ENCODE measurements at regions not wholly inside any gene's neighbourhood (a gene's known extent, or its start where the extent isn't known, plus 50 kb on each side); places are given as distances from the start of the nearest gene placed in this dataset.
"Not testable (repeated sequence)": the region's sequence is repeated elsewhere in the genome, so short reads cannot be mapped to it uniquely, and the experiment has no call there.

DNA sequence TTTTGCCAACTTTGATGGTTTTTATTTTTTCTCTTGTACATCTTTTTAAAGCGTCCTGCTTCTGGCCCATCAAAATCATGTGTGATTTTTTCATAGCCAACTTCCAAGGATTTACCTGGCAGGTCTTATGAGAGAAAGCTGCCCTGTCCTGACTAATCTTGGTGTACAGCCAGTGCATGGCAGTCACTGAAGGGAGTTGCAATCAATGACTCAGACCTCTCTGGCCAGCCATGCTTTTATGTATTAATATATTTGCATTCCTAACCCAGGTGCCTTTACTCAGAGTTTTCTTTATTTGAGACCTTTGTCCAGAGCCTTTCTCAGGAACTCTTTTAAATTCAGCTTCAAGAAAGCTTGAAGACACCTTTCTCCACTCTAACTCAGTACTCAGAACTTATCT lies 691.5 kb upstream of the HTR2C start:
- DNase-seq: no peak

DNA sequence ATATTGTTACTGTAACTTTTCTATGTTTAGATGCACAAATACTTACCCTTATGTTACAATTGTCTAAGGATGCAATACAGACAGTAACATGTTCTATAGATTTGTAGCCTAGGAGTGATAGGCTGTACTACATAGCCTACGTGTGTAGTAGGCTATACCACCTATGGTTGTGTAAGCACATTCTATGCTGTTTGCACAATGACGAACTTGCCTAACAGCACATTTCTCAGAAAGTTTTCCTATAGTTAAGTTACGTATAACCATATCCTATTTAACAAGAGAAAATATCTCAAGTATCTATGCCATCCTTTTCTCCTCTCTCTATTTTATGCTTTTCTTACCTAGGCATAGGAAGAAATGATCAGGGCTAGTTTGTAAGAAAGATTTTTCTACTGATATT lies 710.8 kb upstream of the HTR2C start:
- no peak for DNase-seq

DNA sequence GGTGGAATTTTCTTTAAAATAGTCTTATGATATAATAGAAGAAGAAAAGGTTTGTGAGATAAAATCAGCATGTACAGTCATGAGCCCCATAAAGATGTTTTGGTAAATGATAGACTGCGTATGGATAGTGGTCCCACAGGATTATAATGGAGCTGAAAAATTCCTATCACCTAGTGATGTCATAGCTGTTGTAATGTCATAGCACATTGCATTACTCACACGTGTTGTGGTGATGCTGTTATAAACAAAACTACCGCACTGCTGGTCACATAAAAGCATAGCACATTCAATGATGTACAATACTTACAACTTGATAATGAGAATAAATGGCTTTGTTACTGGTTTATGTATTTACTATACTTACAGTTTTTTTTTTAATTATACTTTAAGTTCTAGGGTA lies 715.2 kb upstream of the HTR2C start:
- no peak for DNase-seq

DNA sequence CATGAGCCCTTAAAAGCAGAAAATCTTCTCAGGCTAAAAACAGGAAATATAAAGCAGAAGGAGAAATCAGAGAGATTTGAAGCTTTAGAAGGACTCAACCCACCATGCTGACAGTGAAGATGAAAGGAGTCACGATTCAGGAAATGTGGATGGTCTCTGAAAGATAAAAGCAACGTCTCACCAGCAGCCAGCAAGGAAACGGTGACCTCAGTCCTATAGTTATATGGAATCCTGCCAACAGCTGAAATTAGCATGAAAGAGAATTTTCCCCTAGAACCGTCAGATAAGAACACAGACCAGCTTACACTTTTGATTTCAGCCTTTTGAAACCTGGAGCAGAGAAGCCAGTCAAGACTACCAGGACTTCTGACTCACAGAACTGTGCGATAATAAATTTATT lies 715.7 kb upstream of the HTR2C start:
- DNase-seq: no peak

DNA sequence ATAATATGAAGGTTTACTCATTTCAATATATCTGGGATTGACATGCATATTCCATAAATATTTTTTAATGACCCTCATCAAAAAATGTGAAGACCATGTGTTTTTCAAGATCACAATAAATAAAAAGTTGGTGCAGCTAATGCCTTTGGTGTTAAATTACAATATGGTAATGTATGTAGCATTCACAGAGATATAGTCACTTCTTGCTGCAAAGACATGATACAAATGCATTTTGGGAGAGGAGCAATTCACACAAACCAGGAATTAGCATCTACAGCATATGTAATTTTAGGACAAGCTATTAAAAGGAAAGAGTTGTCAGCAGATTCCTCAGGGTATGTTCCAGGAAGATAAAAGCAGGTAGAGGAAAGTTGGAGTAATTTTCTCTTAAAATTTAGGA lies 734.5 kb upstream of the HTR2C start:
- DNase-seq: no peak

DNA sequence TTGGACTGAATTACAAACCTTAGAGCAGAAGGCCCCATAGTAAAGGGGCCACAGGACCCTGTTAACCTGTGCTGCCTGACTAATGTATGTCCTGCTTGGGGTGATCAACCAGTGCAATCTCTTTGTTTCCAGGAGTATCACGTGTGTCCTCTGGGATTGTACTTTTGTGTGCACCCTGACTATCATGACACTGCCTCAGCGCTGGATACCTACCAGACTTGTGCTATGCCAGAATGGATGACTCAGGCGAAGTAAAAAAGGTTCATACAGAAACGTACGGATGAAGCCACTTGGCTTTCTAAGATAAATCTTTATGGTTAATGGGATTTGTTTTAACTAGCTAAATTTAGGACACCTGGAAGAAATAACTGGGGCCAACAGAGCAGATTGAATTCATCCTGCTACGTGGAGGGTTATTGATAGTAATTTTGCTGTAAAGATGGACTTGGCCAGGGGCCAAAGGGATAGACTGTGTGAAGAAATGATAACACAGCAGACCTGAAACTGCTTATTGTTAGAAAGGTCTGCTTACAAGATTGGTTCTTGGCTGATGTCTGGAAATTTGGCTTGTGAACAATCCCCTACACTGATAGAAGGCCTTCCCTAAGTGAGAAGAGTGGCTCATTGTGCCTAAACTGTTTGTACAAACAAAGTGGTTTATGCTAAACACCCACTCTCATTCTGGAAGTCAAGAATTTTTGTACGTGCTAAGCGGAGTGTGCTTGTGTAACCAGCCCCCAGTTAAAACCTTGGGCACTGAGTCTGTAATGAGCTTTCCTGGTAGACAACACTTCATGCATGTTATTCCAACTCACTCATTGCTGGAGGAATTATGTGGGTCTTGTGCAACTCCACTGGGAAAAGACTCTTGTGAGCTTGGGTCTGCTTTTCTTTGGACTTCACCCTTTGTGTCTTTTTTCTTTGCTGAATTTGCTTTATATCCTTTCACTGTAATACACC lies 750.5 kb upstream of the HTR2C start:
- no peak for DNase-seq

DNA sequence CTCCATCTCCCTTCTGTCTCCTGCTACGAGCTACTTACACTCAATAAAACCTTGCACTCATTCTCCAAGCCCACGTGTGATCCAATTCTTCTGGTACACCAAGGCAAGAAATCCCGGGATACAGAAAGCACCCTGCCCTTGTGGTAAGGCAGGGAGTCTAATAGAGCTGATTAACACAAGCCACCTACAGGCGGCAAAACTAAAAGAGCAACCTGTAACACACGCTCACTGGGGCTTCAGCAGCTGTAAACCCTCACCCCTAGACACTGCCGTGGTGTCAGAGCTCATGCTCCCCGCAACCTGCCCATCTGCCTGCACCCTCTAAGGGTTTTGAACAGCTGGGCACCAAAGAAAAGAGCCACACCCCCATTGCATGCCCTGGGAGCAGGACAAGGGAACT lies 755.4 kb upstream of the HTR2C start:
- no peak for DNase-seq

DNA sequence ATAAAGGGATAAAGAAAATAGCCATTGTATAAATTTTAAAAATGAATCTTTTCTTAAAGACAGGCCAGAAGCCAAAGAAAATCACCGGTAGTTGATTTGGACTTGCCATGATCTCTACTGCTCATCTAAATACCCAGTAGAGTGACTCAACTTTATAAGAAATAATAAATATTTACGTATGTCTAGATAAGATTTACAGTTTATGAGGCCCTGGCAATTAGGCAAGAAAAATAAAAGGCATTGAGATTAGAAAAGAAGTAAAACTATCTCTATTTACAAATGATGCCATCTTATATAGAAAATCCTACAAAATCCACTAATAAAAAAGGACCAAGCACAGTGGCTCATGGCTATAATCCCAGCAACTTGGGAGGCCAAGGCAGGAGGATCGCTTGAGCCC lies 765.5 kb upstream of the HTR2C start:
- DNase-seq: no peak

DNA sequence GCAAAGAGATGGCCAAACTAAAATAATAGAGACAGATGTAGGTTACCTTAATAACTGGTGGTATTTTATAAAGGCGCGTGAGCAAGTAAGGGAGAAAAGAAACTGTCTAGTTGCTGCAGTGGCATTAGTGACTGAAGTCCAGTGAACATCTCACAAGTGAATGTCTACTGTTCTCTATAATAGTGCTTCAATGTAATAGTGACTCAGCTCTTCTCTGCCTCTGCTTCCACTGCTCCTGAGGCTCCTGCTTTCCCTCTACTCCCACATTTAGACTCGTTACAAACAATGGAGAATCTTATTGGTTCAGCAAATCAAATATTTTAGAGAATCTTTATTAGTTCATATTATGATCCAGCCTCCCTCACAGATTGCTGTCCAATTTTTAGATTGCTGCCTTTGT lies 779.1 kb upstream of the HTR2C start:
- DNase-seq: no peak

DNA sequence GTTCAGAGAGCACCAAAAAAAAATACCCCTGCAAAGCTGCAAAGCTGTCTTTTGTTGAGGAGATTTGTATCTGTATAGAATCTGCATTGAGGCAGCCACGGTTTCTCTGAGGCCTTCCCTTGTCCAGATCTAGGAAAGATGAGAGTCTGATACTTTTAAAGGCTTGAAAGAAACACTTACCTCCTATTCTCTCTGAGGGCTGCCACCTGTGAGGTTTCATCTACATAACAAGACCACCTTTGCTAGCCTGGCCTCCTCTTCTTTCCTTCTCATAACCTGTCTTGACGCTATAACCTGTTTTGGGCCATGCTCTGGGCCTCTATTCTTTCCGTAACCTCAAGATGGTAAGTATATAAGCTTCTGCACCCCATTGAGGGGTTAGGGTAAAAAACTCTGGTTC lies 779.6 kb upstream of the HTR2C start:
- DNase-seq: no peak

DNA sequence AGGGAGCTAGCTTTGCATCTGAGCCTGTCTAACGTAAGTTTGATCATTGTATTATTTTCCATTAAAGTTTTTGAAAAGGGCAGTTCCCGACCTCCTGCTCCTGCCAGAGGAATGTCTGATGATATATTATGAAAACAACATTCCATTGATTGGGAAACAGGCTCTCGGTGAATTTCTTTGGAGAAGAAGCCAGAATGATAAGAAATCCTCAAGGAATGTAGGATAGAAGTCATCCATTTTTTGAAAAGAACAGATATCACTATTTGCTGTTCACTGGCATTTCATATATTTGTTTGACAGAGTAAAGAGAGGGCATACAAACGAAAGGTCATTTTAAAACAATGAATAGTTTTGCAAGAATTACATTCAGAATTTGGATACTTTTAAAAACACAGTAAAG lies 781.0 kb upstream of the HTR2C start:
- no peak for DNase-seq

DNA sequence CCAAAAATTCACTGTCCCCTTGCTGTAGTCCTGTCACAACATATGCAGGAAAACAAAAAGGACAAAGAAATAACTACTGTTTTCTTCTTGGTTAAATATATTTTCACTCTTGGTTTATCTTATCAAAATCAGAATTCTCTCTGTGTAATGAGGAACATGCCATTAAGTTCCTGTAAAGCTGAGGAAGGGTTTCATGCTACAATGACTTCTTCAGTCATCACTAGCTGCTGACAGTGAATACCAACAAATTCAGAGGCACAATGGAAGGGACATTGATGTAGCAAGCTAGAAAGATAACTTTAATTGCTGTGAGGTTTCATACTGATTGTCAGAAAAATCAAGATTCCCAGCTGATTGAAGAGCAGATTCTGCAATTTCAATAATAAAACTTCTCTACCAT lies 782.9 kb upstream of the HTR2C start:
- DNase-seq: no peak

DNA sequence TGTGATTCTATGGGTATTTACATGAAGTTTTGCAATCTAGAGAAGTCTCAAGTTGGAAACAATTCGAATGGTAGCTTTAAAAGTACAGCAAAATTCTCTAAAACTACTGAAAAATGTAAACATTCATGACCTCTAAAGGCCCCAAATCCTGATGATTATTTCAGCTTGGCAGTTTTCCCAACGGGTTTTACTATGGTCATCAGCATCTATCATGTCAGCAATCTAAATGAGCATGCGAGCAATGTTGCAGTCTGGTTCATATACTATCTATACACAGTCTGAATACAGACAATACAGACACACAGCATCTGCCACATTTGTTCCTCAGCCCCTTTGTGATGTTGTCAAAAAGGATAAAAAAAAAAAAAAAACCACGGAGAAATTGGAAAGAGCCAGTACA lies 790.3 kb upstream of the HTR2C start:
- no peak for DNase-seq

DNA sequence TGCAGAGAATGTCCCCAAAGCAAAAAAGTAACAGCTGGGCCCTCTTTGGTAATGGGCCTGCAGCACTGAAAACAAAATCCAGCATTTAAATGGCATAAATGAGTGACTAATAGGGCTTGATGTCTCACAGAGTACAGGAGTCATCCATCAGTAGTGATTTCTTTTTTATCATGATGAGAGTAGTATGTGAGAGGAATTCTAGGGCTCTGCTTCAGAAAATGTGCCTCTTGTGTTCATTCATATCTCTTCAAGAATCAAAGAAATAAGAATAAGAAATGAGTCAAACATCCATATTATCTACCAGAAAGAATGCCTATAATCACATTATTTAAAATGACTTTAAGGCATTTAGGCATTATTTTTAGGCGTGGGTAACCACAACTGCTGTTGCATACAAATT lies 792.9 kb upstream of the HTR2C start:
- no peak for DNase-seq

DNA sequence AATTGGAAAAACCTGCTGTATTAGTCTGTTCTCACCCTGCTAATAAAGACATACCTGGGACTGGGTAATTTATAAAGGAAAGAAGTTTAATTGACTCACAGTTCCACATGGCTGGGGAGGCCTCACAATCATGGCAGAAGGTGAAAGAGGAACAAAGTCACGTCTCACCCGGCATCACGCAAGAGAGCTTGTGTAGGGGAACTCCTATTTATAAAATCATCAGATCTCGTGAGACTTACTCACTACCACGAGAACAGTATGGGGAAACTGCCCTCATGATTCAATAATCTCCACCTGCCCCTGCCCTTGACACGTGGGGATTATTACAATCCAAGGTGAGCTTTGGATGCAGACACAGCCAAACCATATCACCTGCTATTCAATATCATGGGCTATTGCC lies 799.1 kb upstream of the HTR2C start:
- DNase-seq: not testable (repeated sequence)

DNA sequence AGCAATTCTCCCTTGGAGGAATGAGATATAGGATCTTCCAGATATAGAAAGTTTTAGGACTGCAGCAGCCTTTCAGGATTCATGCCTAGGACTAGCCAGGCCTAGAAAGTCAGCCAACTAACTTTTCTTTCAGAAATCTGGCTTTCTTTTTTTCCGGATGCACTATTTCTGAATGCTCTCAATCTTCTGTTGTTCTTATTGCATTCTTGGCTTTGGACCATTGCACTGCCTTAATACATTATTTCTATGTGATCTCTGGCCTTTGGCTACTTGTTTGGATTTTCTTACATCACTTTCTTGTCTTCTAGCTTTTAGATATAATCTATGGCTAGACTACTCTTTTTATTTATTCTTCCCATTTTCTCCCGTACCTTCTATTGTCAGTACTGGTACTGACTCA lies 813.1 kb upstream of the HTR2C start:
- DNase-seq: no peak

DNA sequence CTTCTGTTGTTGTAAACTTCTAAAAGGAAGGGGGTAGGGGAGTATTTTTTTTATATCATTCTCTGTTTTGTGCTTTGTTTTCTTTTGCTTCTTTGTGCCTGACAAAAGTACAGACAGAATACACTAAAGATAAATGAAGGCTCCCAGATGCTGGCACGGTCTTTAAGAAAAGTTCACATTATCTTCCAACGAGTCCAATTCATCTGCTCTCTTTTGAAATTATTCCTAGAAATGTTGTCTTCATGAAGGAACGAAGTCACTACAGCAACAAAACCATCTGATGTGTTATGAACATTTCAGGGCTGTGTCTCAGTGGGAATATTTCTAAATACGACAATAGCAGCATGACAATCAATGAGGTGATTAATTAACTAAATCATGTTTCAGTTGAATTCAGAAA lies 813.8 kb upstream of the HTR2C start:
- no peak for DNase-seq

DNA sequence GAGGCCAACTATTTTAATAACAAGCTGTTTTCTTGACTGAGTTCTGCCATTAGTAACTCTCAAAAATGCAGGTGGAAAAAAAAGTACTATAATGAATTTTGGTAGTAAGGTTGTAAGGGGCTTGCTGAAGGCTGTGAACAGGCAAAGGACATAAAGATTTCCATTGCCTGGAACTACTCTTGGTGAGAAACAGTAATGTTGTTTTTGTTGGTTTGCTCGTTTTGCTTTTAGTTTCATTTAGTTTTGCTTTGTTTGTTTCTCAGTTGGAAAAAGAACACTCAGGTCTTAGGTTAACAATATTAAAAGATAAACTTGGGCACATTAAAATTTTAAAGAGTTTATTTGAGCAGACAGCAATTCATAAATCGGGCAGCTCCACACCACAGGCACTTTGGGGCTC lies 824.5 kb upstream of the HTR2C start:
- DNase-seq: no peak

DNA sequence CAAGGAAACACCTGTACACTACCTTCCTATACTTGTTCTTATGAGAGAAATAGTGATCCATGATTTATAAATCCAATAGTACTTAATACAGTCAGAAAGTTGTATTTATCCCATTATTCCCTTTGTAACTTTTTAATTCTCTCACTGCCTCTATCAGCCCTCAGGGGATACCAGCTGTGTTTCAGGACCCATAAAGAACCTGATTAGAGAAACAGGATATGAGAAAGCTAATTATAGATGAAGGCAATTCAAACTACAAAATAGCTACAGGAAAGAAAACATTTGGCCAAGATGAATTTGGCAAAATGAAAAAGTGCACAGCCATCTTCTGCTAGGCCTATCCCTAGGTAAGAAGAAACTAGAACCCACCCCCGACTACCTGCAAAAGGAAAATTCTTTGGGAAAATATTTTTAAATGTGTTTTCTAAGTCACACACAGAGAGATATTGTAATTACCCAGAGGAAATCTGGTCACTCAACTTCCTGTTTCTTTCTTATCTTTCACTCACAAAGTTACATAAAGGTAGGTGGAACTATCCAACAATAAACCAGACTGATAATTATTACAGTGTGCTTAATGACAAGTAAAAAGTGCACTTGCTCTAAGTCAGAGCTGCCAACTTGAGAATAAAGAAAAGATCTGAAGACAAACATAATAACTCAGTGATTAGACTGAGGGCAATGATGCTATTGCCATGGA lies 836.5 kb upstream of the HTR2C start:
- no peak for DNase-seq

DNA sequence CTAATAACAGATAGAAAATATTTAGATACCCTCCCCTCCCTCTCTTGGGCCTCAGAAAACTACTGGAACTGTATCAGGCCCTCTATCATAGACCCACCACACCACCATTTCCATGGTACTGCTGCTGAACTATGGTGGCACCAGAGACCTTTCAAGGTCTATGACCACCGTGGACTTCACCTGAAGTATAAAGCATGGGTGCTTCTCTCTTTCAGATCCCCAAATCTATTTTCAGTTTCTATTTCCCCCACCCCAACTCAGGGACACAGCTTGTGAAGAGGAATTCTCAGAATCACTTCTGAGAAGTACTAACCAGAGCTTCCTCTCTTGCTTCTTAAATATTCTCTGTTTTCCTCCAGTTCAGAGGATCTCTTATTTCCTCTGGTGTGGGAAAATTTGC lies 840.8 kb upstream of the HTR2C start:
- DNase-seq: no peak

DNA sequence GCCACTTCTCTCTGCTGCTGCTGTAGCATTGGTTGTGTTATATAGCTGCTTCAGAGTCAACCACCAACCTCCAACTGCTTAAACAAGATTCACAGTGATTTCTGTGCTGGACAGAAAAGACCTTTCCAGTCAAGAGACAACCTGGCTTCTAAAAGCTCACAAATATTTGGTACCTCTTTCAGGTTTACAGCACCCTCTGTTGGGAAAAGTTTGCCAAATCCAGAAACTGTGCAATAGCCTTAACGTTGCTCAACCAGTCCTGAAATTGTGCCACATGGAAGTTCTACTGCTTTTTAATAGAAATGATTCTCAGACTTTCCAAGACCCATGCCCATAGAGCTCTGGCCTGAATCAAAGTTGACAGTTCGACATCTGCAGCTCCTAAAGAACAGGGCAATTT lies 842.1 kb upstream of the HTR2C start:
- no peak for DNase-seq

DNA sequence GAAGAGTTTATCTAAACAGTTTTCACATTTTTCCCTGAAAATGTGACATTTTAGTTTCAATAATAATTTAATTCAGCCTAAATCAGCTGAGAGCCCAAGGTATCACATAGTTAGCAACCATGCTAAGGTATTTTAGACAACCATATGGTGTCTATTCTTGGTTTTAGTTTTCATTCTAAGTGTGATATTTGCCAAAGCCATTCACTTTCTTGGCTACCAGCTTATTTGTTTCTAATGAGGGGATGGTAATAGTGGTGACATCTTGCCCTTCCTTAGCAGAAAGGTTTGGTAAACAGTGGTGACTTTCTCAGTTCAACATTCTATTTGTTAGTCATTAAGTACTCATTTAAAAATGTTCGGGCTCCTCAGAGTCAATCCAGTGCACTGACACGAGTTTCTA lies 854.9 kb upstream of the HTR2C start:
- DNase-seq: no peak

DNA sequence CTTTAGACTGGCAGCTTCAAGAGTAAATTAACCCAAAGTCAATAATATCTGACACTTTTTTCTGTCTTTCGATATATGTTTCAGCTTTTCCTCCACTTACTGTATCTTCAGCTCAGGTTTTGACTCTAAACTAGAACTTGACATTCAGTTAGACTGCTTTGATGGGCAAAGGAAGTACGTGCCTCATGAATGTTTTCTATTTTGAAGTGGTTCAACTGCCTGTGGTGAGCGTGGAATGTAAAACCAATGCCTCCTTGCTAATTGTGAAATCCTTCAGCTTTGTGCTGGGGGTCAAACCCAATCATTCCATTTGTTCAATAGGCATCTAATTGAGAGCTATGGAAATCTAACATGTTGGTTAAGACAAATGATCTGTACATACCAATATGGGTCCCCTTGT lies 857.0 kb upstream of the HTR2C start:
- no peak for DNase-seq

DNA sequence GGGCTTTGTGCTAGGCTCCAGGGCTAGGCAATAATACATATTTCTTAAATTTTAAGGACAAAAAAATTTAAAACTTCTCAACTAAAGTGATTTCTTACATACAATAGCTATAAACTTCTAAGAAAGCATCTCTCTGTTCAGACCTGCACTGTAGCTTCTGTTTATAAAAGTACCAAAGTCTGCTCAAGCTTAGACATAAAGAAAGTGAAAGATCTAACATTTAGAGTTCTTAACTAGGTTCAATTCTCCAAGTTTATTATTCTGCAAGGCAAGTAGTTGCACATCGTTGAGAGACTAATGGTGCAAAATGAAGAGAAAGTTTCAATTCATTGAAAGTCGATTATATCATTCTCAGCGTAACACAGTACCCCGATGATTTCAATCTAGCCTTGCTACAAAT lies 857.4 kb upstream of the HTR2C start:
- no peak for DNase-seq

DNA sequence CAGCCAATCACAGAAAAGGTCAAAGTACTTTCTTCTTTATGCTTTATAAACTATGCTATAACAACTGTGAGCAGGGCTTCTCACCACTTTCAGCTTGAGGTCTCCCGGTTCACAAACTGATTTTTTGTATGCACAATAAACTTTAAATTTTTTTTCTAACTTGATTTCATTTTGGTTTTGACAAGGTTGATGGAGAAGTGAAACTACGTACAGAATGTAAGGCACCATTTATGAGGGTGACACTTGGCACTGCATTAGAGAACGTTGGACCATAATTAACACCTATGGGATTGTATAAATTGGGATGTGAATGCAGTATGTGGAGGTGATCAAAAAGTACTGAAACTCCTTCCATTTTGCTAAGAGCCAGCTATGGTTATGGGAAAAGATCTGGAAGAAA lies 857.9 kb upstream of the HTR2C start:
- no peak for DNase-seq

All from femur (tissue), 1 donor.